SK-N-DZ (cell line): ENCODE measurements at regions not wholly inside any gene's neighbourhood (a gene's known extent, or its start where the extent isn't known, plus 50 kb on each side); places are given as distances from the start of the nearest gene placed in this dataset.

ENCODE experiments used
- DNase-seq: peaks from one replicate; pipeline ENCODE4 v3.0.0-alpha.2; 2015; ENCODE audit warnings: low spot score

GRCh38 chr13:74966814-74967424 is 515.0 kb downstream of the TBC1D4 start:
- DNase-seq = no peak

DNA sequence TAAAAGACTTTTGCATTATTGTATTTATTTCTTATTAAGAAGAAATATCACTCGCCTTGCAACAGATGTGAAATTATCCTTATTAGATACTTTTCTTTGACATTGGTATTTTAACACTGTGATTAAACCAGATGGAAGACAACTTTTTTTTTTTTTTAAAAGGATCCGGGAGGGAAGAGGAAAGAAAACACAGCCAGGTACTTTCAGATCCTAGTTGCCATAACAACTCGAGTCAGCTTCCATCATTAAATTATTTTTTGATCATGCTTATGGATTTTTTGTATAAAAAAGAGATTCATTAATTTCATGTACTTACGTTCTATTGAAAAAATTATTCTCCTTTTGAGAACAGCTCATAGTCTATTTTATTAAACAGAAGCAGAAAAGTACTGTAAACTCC is 515.7 kb downstream of the TBC1D4 start:
- DNase-seq = no peak

- no peak for DNase-seq
Measured at GRCh38 chr13:74945637-74946036, 536.3 kb downstream of the TBC1D4 start.

GRCh38 chr13:74931698-74932433 is 550.1 kb downstream of the TBC1D4 start:
- DNase-seq = no peak

- no peak for DNase-seq
Measured at GRCh38 chr13:74930402-74931165, 551.4 kb downstream of the TBC1D4 start.

DNA sequence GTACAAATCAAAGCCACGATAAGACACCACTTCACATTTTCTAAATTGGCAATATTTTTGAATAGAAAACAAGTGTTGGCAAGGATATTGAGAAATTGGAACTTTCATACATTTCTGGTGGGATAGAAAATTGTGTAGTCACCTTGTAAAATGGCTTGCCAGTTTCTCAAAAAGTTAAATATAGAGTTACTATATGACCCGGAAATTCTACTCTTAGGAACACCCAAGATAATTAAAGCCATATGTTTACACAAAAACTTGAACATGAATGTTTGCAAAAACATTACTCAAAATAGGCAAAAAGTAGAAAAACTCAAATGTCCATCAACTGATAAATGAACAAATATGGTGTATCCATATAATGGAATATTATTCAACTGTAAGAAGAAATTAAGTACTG is 552.5 kb downstream of the TBC1D4 start:
- no peak for DNase-seq

- no peak for DNase-seq
Measured at GRCh38 chr13:74927823-74928222, 554.1 kb downstream of the TBC1D4 start.

- DNase-seq = no peak
Measured at GRCh38 chr13:74922963-74923362, 559.0 kb downstream of the TBC1D4 start.

- DNase-seq = no peak
Measured at GRCh38 chr13:74921326-74921725, 560.6 kb downstream of the TBC1D4 start.

- no peak for DNase-seq
Measured at GRCh38 chr13:74920920-74921319, 561.0 kb downstream of the TBC1D4 start.

GRCh38 chr13:74920361-74920760 is 561.6 kb downstream of the TBC1D4 start:
- no peak for DNase-seq

- DNase-seq = no peak
Measured at GRCh38 chr13:74919914-74920313, 562.1 kb downstream of the TBC1D4 start.

DNA sequence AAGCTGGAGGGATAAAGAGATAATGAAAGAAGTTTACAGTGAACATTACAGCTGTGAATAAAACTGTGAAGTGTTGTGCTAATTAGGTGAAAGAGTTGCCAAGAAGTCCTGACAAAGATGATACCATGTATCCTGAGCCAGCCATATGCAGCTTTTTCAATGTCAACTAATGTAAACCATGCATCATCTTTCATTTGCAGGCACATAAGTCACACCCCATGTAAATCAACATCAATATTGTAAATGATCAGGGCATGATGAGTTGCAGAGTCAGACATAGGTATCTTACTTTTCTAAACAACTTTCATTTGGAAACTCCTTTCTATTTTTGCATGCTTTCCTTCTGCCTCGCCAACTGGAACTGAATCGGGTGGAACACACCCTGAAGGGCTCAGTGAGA is 569.1 kb downstream of the TBC1D4 start:
- DNase-seq = no peak

DNA sequence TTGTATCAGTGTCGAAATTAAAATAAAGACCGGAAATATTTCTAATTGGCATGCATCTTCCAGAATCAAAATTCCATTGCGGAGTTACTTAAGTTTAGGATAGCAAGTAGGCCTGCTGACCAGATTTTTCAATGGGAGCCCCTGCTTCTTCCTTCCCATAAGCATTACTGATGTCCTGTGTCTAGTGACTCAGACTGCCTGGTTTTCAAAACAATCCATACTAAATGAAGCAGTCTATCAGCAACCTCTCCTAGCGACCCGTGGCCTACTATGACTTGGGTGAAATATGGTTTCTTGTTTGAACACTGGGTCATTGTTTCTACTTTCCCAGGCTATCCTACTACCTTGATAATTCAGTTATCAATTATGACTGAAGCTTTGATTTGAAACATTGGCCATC is 571.6 kb downstream of the TBC1D4 start:
- DNase-seq = no peak

DNA sequence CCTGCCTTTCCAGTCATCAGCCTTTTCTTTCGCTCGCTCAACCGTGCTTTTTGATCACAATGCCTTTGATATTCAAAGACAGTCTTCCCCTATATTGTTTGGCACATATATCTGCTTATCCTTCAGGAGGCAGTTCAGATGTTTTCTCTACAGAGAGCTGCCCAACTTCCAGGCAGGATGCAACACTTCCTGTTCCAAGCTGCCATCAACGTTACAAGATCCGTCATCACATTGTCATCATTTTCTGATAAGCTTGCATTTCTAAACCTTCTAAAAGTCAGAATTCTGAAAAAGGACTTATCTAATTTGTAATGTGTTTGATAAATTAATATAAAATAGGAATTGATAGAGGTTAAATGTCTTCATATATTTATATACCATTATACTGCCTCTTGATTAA is 574.2 kb downstream of the TBC1D4 start:
- no peak for DNase-seq

DNA sequence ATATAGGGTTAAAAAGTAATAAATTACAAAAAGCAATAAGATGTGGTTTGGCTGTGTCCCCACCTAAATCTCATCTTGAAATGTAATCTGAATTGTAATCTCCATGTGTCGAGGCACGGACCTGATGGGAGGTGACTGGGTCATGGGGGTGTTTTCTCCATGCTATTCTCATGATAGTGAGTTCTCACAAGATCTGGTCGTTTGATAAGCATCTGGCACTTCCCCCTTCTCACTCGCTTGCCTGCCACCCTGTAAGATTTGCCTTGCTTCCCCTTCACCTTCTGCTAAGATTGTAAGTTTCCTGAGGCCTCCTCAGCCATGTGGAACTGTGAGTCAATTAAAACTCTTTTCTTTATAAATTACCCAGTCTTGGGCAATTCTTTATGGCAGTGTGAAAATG is 577.4 kb downstream of the TBC1D4 start:
- no peak for DNase-seq

DNA sequence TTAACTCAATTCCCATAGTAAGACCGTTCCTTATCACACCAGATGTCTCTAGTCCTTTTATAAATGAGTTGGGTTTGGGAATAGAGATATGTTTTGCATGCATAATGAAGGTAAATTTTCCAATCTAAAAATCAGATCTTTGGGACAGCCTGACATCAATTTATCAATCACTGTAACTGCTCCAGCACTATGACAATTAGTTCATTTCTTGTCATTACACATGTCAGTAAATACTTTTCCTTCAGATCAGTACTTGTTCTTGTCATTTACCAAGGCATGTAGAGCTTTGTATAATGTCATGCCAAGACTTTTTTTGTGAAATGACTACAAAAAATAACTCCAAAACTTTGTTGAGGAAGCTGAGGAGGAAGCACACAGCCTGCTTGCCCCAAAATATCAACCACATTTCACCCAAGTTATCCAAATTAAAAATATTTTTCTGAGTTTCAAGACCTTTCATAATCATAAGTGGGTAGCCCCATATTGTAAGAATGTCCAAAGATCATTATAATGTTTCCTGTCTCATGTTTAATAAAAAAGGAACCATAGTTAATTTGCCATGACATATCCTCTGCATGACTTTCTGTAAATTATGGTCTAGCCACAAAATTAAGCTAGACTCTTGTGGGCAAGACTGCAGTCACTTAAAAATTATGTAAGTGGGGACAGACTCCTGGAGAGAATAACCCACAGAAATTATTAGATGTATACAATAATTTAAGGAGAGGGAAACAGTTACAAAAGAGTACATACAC is 586.8 kb downstream of the TBC1D4 start:
- no peak for DNase-seq

DNA sequence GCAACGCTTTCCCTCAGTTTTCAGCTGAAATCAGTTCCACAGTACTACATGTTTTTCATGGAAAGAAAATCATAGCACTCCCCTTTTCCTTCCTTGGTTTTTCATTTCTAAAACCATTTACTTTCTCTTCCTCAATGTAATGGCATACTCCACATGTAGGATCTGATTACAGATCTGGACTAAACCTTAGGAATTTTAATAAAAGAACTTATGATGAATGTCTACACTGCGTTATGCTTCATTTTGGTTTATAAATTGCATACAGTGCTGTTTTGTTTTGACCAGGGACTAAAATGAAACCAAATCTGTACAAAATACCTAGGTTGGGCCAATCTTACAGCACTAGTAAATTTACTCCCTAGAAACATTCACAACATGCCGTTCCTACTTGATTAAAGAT is 589.9 kb downstream of the TBC1D4 start:
- no peak for DNase-seq

- no peak for DNase-seq
Measured at GRCh38 chr13:74891610-74892009, 590.4 kb downstream of the TBC1D4 start.

DNA sequence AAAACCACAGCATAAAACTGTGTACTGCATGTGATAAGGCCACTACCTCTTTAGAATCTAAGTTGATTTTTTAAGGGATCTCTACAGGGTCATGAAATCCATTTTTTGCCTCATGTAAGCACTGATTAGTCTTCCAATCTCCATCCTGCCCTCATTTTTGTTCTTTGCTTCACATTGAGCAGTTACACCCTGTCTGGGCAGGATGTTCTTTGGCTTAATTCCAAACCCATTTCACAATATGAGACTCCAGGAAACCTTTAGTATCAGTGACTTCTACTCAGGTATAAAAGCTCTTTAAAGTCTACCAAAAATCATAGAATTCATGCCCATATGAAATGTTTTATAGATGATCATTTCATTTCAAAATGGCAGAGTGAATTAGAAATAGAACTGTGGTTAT is 592.6 kb downstream of the TBC1D4 start:
- no peak for DNase-seq

DNA sequence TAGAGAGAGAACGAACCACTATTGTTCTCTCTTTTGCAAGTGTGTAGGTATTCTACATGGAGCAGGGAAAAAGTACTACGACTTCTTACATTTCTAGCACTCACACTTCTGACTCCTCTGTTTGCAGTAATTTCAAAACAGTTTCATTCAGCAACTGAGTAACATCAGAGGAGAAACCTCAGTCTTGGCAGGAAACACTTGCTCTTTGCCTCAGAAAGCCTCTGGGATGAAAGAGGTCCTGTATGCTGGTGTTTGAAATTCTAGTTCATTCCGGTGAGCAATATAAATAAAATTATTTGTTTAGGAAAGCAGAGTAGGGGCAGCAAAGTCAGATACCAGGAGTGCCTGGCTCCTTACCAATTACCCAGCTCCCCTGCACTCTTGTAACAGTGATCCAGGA is 595.5 kb downstream of the TBC1D4 start:
- DNase-seq = no peak

- DNase-seq = no peak
Measured at GRCh38 chr13:74883834-74884233, 598.1 kb downstream of the TBC1D4 start.
